ENCODE measurements at regions not wholly inside any gene's neighbourhood (a gene's known extent, or its start where the extent isn't known, plus 50 kb on each side); places are given as distances from the start of the nearest gene placed in this dataset.
"Not testable (repeated sequence)": the region's sequence is repeated elsewhere in the genome, so short reads cannot be mapped to it uniquely, and the experiment has no call there.

DNA sequence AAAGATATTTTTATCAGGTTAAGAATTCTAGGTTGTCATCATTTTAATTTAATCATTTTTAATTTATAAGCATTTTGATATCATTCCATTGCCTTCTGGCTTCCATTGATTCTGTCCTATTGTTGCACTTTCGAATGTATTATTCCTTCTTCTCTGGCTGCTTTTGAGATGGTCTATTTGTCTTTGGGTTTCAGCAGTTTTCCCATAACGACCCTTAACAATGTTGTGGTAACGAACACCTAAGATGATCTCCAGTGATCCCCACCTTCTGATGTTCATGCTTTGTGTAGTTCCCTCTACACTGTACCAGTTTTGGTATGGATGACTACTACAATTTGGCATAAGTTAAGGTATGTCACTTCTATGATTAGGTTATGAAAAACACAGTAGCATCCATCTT is 59.9 kb downstream of the MINAR1 start:
- no peak for DNase-seq (ENCODE audit: low read depth in 2 of 2)

DNA sequence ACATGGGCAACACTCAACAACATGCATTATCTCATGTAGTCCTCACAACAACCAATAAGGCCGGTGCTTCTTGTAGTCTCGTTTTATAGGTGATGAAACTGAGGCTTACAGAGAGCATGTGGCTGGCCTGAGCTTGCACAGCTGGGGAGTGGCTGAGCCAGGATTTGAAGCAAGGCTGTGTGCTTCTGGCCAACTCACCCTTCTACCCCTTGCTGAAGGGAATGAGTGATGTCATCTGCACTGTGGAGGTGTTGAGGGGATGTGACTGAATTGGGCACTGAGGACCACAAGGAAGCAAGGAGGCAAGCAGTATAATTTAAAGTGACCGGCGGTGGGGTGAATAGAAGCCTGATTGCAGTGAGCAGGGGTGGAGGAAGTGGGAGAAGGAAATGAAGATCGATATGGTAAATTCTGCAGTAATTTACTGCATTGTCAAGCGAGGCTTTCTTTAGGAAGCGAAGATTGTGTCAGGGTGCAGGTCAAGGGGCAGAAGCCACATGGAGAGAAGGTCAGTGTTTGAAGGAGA is 62.3 kb downstream of the MINAR1 start:
- no peak for DNase-seq (ENCODE audit: low read depth in 2 of 2)

DNA sequence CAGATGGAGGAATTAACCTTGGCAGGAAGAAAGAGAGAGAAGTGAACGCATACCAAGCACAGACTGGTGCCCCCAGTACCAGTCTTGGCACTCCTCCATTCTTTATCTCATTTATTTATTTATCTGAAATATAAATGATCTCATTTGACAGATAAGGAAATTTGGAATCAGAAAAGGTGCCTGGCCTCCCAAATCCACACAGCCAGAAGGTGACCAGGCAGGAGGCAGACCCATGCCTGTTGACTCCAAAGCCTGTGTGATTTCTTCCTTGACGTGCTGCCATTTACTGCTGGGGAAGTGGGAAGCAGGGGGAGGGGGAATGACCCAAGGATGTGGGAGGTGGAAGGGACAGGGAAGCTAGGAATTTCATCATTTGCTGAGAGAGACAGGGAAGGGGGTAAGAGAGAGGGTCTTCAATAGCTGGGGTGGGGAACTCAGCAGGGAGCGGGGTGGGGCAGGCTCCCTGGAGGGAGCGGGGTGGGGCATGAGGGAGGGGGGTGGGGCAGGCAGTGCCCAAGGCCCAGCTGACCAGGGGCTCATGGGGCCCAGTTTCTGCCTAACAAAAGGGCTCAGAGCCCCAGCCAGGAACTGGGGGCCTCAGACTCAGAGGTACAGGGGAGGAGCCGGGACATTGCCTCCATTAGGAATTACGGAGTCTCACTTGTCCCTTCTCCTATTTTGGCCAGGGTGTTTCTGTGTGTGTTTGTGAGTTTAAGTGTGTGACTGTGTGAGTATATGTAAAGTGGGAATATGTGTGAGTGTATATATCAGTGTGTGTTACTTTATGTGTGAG is 63.0 kb downstream of the MINAR1 start:
- DNase-seq (ENCODE audit: low read depth in 2 of 2): no peak

DNA sequence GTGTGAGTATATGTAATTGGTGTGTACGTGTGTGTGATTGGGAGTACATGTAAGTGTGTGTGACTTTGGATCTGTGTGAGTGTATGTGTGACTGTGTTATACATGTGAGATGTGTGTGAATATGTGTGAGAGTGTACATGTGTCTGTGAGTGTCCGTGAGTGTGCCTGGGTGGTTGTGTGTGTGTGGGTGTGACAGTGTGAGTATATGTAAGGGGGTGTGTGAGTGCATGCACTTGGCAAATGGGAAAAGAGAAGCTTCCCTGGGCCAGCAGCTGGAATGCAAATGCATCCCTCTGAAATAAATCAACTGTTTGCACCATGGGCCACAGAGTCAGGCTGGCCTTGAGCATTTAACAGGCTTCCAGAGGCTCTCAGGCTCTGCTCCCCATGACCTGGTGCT is 63.6 kb downstream of the MINAR1 start:
- no peak for DNase-seq (ENCODE audit: low read depth in 2 of 2)

DNA sequence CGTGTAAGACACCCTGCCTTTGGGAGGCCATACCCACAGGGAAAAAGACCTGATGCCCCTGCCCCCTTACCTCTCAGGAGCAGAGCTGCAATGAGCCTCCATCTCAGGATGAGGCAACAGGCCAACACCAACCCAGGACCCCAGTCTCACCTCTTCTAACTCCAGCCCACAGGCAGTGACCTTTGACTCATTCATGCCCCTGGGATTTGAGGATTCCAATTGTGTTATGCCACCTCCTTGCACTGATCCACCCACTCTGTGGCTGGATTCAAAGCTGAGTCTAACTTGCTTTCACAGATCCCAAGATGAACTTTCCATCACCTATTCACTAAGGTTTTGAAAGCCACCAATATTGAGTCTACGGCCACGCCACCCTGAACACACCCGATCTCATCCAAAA is 64.7 kb downstream of the MINAR1 start:
- no peak for DNase-seq (ENCODE audit: low read depth in 2 of 2)

DNA sequence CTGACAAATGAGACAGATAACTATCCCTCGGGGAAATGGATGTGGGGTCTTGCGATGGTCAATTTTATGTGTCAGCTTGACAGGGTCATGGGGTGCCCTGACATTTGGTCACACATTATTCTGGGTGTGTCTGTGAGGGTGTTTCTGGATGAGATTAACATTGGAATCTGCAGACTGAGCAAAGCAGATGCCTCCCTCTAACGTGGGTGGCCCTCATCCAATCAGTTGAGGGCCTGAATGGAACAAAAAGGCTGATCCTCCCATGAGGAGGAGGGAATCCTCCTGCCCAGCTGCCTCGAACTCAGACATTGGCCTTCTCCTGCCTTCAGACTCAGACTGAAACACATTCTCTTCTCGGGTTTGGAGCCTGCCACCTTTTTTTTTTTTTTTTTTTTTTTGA is 69.0 kb downstream of the MINAR1 start:
- DNase-seq (ENCODE audit: low read depth in 2 of 2): no peak

DNA sequence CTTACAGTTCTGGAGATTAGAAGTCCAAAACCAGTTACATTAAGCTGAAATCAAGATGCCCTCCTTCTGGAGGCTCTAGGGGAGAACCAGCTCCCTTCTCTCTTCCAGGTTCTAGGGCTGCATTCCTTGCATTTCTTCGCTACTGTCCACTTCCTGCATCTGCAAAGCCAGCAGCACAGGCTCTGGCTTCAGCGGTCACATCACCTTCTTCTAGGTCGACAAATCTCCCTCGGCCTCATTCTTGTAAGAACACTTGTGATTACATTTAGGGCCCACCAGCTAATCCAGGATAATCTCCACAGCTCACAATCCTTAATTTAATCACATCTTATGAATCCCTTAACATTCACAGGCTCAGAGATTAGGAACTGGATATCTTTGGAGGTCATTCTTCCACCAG is 73.8 kb downstream of the MINAR1 start:
- no peak for DNase-seq (ENCODE audit: low read depth in 2 of 2)

DNA sequence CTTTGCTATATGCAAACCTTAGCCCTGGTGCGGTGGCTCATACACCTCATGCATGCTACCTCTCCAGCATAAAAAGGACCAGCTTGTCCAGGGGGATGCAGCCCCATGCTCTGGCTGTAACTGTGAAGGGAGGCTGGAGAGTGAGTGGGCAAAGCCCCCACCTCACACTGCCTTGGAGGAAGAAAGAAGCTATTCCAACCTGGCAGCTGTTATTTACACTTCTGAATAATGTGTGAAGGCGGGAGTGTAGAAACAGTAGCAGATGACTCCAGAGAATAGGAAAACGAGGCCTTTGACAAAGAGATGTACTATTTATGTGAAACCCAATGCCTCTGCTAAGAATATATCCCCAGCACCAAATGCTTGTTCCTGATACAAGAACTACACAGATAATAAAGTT is 80.7 kb downstream of the MINAR1 start:
- not testable (repeated sequence) for DNase-seq (ENCODE audit: low read depth in 2 of 2)

DNA sequence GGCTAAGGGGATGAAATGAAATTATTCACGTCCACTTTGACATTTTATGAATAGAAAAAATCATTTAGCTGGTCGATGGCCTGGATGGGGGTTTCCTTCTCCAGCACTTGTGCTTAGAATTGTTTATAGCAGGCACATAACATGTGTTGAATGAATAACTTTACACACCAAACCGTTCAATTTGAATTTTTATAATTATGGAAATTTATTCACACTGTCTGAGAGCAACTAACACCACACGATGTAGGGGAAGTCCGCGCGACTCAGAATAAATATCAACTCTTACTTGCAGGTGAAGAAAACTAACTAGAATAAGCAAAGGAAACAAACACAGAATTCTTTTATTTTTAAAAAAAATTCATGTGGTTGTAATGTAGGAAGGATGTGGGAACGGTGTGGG is 81.3 kb downstream of the MINAR1 start:
- no peak for DNase-seq (ENCODE audit: low read depth in 2 of 2)

DNA sequence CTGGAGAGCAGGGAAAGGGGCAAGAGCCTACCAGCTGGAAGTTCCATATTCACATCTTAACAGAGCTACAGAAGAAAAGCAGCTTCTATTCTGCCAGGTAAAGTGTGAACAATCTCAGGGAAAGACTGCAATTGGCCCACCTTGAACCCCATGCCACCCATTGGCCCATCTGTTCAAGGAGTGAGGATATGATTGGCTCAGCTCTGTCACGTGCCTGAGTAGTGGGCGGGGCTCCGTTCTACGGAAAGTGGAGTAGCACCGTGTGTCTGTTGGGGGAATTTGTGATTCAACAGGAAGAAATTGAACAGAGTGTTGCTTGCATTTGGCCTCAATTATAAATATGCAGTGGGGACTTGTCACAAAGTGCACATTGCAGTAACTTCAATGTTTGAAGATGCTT is 81.8 kb downstream of the MINAR1 start:
- no peak for DNase-seq (ENCODE audit: low read depth in 2 of 2)

DNA sequence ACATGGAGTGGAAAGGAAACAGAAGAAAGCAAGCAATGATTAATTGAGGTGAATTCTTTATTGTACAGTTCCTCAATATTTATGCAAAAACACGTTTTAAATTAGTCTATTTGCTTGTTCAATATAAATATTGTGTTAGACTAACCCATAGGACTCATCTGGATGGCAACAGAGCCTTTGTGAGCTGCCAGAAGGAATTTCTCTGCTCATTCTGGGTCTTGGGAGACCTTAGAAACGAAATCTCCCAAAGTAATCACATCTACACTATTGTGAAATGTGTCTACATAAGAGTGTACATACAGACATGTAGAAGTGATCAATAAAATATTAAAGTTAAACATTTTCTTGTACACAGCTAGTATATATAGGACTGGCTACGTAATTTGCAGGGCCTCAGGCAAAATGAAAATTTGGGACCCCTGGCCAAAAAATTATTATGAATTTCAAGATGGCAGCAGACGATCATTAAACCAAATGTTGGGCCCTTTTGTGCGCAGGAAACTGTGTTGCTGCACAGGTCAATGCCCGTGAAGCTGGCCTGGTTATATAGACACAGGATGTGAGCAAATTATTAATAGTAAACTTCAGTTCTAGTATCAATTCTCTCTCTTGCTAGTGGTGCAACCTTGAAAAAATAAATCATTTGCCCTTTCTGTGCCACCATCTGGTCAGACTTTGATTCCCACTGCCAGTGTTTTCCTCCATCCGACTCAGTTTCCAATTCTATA is 83.3 kb downstream of the MINAR1 start:
- no peak for DNase-seq (ENCODE audit: low read depth in 2 of 2)

DNA sequence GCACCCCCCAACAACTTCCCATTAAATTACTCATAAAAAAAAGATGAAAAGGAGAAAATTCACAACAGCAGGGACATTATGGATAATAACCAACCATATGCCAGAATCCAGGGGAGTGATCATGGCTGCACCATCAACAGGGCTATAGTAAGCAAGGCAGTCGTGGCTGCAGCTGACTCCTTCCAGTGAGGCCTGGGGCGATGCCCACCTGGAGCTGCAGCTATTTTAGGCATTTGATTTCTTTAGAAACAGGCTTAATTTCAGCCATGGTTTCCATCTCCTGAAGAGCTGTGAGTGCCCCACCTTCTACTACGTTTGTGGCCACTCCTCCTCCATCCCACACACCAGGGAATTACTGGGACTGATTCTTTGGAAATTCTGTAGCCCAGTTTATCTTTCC is 84.0 kb downstream of the MINAR1 start:
- no peak for DNase-seq (ENCODE audit: low read depth in 2 of 2)

DNA sequence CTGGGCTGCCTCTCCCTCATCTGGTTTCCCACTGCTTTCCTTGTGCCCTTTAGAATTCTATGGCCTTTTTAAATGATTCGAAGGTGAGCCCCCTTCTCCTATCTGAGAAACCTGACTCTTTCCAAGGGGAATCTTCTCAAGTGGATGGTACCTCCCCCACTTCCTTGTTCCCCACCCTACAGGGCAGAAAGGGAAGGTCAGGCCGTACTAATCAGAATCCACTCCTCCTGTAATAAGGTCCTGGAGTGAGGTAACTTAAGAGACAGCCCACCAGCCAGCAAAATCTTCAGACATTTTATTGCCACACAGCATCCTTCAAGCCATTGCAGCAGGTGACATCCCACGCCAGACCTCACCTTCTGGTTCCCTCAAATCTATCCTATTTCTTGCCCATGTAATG is 84.5 kb downstream of the MINAR1 start:
- DNase-seq (ENCODE audit: low read depth in 2 of 2): no peak

DNA sequence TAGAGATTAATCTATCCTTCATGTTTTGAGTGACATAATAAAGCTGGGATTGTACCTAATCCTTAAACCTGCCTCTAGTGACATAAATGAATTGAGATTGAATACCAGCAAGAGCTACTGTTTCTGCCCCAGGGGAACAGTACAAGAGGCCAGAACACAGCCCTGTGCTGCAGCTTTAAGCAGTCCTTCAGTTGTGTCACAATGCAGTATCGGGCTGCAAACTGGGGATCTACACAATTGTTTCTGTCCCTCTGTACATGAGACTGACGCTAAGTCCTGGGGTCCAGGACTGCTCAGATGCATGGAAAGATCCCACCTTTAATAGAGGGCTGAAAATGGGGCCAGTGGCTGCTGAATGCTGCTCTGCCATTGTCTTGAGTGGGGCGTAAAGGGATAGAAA is 87.5 kb downstream of the MINAR1 start:
- no peak for DNase-seq (ENCODE audit: low read depth in 2 of 2)

DNA sequence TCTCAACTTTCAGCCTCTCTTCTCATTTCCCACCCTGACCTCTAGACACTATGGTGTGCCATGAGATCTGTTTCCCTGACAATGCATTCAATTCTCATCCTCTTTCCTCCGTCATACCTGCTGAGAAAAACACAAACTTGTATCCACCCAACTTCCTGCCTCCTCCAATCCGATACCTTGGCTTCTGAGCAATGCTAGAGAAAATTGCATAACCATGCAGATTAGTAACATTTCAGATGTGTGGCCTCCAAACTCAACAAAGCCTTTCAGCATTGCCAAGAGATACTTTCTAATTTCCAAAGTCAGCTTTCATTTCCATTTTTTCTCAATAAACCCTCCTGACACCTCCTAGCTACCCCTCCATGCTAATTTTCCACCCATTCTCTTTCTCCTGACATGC is 88.5 kb downstream of the MINAR1 start:
- DNase-seq (ENCODE audit: low read depth in 2 of 2): no peak

DNA sequence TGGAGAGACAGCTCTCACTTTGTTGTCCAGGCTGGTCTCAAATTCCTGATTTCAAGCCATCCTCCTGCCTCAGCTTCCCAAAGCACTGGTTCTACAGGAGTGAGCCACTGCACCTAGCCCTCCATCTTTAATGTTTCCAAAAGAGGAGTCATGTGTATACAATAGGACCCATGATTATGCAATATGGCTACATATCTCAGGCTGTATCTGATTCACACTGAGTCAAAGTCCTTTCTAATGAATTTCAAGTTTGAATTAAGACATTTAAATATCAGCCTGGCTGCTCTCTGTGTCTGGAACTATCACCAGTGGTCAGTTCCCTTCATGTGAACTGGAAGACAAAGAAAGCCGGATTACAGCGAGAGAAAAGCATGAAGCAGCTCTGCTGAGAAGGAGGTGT is 90.5 kb downstream of the MINAR1 start:
- no peak for DNase-seq (ENCODE audit: low read depth in 2 of 2)

DNA sequence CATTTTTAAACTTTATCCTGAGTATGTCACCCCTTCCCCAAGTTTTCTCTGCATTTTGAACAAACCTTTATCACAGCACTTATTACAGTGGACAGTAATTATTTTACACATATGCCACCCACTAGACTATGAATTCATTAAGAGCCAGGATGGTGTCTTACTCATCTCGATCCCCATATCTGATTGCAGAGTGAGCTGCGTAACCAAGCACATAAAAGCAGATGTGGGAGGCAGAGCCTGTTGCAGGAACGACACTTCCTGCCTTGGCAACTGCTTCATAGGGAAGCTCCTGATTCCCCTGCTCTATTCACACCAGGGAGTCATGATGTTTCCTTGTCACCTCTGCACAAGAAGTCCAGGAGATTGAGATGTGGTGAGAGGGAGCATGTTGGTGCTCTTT is 91.1 kb downstream of the MINAR1 start:
- DNase-seq (ENCODE audit: low read depth in 2 of 2): no peak

DNA sequence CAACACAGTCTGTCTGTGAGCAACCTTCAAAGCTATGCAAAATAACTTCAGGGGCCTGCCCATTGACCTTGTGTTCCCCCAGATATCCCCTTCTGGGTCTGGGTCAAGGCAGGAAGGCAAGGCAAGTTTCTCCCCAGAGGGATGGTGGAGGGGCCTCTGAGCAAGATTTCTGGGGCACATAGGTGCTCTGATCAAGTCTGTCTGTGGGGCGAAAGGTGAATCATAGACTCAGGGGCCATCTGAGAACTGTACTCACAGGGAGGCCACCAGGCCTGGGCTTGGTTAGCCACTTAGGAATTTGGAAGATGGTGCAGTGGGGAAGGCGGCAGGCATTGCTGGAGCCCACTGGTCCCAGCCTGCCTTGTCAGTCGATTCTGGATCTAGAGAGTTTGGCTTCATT is 92.4 kb downstream of the MINAR1 start:
- DNase-seq (ENCODE audit: low read depth in 2 of 2): no peak

DNA sequence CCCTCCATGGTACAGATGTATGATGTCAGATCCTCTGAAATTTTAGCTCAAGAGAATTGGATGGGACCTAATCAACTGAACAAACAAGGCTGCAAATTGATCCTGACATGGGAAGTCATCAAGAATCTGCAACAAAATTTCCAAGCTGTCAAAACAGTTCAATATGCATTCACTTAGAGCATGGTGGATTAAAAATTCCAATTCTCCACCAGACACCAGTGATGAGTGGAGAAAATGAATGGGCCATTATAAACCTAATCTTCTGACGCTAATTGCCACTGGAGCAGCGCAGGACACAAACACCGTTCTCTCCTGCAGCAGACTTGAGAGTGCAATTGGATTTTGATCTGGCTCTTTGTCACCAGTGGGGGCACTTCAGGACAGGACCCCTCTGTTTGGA is 94.2 kb downstream of the MINAR1 start:
- DNase-seq (ENCODE audit: low read depth in 2 of 2): no peak

DNA sequence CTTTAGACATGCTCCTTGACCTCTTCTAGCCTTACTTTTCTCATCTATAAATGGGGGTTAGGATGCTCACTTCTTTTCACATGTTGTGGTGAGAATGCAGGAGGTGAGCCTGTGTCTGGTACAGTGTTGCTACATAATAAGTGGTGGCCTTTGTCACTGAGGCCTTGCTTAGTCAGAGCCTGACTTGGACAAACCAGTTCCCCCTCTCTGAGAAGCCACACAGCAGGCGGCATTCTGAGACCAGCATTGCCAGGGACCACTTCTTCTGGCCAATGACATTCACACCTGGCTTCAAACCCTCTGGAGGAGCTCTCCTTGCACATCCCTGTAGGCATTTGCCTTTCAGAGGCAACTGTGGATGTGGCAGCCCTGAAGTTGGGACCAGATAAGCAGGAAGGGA is 95.7 kb downstream of the MINAR1 start:
- DNase-seq (ENCODE audit: low read depth in 2 of 2): no peak

DNA sequence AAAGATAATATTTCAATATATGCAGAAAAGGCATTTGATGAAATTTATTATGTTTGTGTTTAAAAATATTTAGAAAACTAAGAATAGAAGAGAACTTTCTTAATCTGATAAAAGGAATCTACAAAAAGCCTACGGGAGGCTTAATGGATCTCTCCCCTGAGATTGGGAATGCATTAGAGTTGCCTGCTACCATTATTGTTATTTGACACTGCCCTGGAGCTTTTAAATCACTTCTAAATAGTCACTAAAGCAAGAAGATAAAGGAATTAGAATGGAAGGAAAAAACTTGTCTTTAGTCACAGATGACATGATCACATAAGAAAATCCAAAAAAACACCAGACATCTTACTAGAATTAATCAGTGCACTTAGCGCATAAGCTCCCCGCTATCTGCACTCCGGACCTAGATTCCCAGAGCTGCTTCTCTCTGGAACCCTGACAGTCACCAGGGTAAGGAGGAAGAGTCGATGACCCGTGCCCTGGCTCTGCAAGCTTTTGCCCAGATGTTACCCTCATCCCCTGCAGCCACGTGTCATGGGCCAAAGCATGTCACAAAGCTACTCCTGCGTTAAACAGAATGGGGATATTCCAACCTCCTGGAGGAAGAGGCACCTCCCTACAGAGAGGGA is 97.1 kb downstream of the MINAR1 start:
- no peak for DNase-seq (ENCODE audit: low read depth in 2 of 2)

DNA sequence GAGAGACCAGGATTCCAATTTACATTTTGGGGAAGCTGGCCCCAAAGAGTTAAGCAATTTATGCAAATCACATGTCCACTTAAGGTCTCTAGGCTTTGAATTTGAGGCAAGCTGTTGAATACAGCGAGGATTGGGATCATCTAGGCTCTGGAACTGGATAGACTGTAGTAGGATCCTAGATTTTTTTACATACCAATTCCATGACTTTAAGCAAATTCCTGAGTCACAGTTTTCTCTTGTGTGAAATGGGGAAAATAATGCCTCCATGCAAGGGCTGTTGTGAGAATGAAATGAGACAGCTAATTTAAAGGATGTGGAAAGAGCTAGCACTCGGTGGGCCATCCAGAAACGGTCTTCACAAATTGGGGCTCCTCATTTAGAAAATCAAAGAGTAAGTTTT is 103.4 kb downstream of the MINAR1 start:
- DNase-seq (ENCODE audit: low read depth in 2 of 2): no peak

DNA sequence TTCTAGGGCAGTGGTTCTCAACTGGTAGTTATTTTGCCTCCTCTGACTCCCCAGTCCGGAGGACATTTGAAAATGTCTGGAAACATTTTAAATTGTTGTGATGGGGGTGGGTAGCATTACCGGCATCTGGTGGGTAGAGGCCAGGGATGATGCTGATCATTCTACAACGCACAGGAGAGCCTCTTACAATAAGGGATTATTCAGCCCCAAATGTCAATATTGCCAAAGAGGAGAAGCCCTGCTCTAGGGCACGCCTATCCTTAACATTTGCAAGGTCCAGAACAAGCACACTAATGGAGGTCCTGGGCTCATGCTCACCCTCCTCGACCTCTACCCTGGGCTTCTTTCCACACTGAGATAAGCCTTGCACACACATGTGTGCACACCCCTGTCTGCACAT is 106.4 kb downstream of the MINAR1 start:
- DNase-seq (ENCODE audit: low read depth in 2 of 2): no peak

Data from stimulated activated CD4-positive, alpha-beta T cell treated with anti-CD3 and anti-CD28 coated beads, Interleukin-12 subunit alpha, Interleukin-12 subunit beta, amount 100 ng/mL, for 24 hours (primary cell).